K562 (cell line): ENCODE measurements at regions not wholly inside any gene's neighbourhood (a gene's known extent, or its start where the extent isn't known, plus 50 kb on each side); places are given as distances from the start of the nearest gene placed in this dataset.

ENCODE experiments used
- CBX1 ChIP-seq: sonication (generic); IDR thresholded peaks from 2 replicates; pipeline ENCODE4 v1.6.1; 2016; ENCODE audit warnings: antibody characterized with exemption, low read depth, mild to moderate bottlenecking
- CREB1 ChIP-seq, 2 experiments: sonication (generic) in 1 of 2; formaldehyde crosslinking in 1 of 2; IDR thresholded peaks; 2 replicates each; pipeline versions ENCODE4 v1.6.1 to v1.8.0; 2012 to 2022; ENCODE audit warnings: inconsistent platforms in 1 of 2, mild to moderate bottlenecking in 1 of 2, missing genetic modification reagents in 1 of 2, moderate library complexity in 1 of 2
- FOXA3 ChIP-seq, 2 experiments: fragments of 450-650 bp in 1 of 2; sonication (generic) in 1 of 2; formaldehyde crosslinking; IDR thresholded peaks in 1 of 2; conservative IDR thresholded peaks in 1 of 2; 2 replicates each; pipeline versions ENCODE4 v1.4.0 to v1.8.0; 2020 to 2022; ENCODE audit warnings: mild to moderate bottlenecking in 2 of 2, missing genetic modification reagents in 1 of 2
- POLR2A ChIP-seq: fragments of 450-650 bp; conservative IDR thresholded peaks from 2 replicates; pipeline ENCODE4 v1.6.1; 2016
- ZNF311 ChIP-seq: fragments of 250-450 bp; sonication (Bioruptor Pico); IDR thresholded peaks from 2 replicates; pipeline ENCODE4 v1.4.0; 2020; ENCODE audit warnings: mild to moderate bottlenecking, moderate library complexity
- ZNF511 ChIP-seq: sonication (generic); formaldehyde crosslinking; IDR thresholded peaks from 2 replicates; pipeline ENCODE4 v1.8.0; 2022; ENCODE audit warnings: mild to moderate bottlenecking, missing genetic modification reagents
- ZNF644 ChIP-seq: fragments of 200-800 bp; sonication (Bioruptor generic); IDR thresholded peaks from 2 replicates; pipeline ENCODE4 v1.6.1; 2016; ENCODE audit warnings: low read depth, missing genetic modification characterization, missing compliant biosample characterization
- ZZZ3 ChIP-seq: fragments of 450-650 bp; IDR thresholded peaks from 2 replicates; pipeline ENCODE4 v1.6.1; 2016; ENCODE audit warnings: antibody characterized with exemption, mild to moderate bottlenecking, moderate library complexity

- TF ChIP-seq ZNF311 (CRISPR knock-in tag): no peak
- TF ChIP-seq CREB1 (IDR thresholded peaks at IDR 0.05): no peak
- no peak for TF ChIP-seq CREB1 (CRISPR knock-in tag; IDR thresholded peaks at IDR 0.05)
- no peak for TF ChIP-seq ZNF511 (CRISPR knock-in tag)
- TF ChIP-seq ZZZ3: no peak
- no peak for TF ChIP-seq ZNF644 (tag)
- TF ChIP-seq CBX1: no peak
- TF ChIP-seq POLR2A: no peak
- no peak for TF ChIP-seq FOXA3 (CRISPR knock-in tag; conservative IDR thresholded peaks at IDR 0.05 in 1 of 2, IDR thresholded peaks at IDR 0.05 in 1 of 2)
Observed at GRCh38 chr5:110853267-110853666, 114.5 kb downstream of the SLC25A46 start.
